ENCODE measurements at regions not wholly inside any gene's neighbourhood (a gene's known extent, or its start where the extent isn't known, plus 50 kb on each side); places are given as distances from the start of the nearest gene placed in this dataset.

- peaks cover 0 to 4% (median 0%) of the 10 kb centered on the region in 6 donors for H3K9me3 Mint-ChIP-seq
Observed at GRCh38 chr4:95641571-95641970, 92.8 kb upstream of the UNC5C start.

GRCh38 chr4:95640311-95640710, 91.5 kb upstream of the UNC5C start:
- Mint-ChIP-seq H3K36me3 (no peaks in the 10 kb centered on the region), H3K27me3 (ENCODE audit: low read depth in 3 of 3) (peaks cover 0 to 5% (median 0%) of the 10 kb centered on the region in 3 donors)

More at GRCh38 chr4:95641571-95641970, 92.8 kb upstream of the UNC5C start:
- Mint-ChIP-seq H3K4me1 (peaks cover 4 to 10% of the 10 kb centered on the region in 2 donors), H3K36me3 (no peaks in the 10 kb centered on the region), H3K27me3 (ENCODE audit: low read depth in 3 of 3) (peaks cover 0 to 5% (median 0%) of the 10 kb centered on the region in 3 donors), H3K27ac (no peak overlapping the region), H3K4me3 (no peak overlapping the region)
- DNase-seq = no peak

GRCh38 chr4:95638920-95639501, 90.2 kb upstream of the UNC5C start:
- peaks cover 0 to 5% (median 0%) of the 10 kb centered on the region in 3 donors for H3K27me3 Mint-ChIP-seq (ENCODE audit: low read depth in 3 of 3)
- H3K36me3 Mint-ChIP-seq = no peaks in the 10 kb centered on the region
- H3K27ac Mint-ChIP-seq = no peak overlapping the region
- no peak overlapping the region for H3K4me3 Mint-ChIP-seq
- DNase-seq = no peak
- peaks cover 4 to 10% of the 10 kb centered on the region in 2 donors for H3K4me1 Mint-ChIP-seq
- H3K9me3 Mint-ChIP-seq = peaks cover 0 to 2% (median under 1%) of the 10 kb centered on the region in 6 donors

More at GRCh38 chr4:95640311-95640710, 91.5 kb upstream of the UNC5C start:
- peaks cover 0 to 2% (median 0%) of the 10 kb centered on the region in 6 donors for H3K9me3 Mint-ChIP-seq
- no peak overlapping the region for H3K4me3 Mint-ChIP-seq
- DNase-seq = no peak
- peaks cover 4 to 10% of the 10 kb centered on the region in 2 donors for H3K4me1 Mint-ChIP-seq
- H3K27ac Mint-ChIP-seq = no peak overlapping the region

- Mint-ChIP-seq H3K4me3 (no peak overlapping the region), H3K27ac (no peak overlapping the region), H3K9me3 (peaks cover 0 to 3% (median 0%) of the 10 kb centered on the region in 6 donors), H3K4me1 (peaks cover 4 to 10% of the 10 kb centered on the region in 2 donors), H3K36me3 (no peaks in the 10 kb centered on the region), H3K27me3 (ENCODE audit: low read depth in 3 of 3) (peaks cover 0 to 5% (median 0%) of the 10 kb centered on the region in 3 donors)
- DNase-seq = no peak
Observed at GRCh38 chr4:95637043-95637600, 88.3 kb upstream of the UNC5C start.

- Mint-ChIP-seq H3K4me1 (peaks cover 4 to 10% of the 10 kb centered on the region in 2 donors), H3K27ac (no peak overlapping the region), H3K9me3 (peaks cover 0 to 3% (median 0%) of the 10 kb centered on the region in 6 donors), H3K4me3 (no peak overlapping the region), H3K36me3 (no peaks in the 10 kb centered on the region), H3K27me3 (ENCODE audit: low read depth in 3 of 3) (peaks cover 0 to 2% (median 0%) of the 10 kb centered on the region in 3 donors)
- no peak for DNase-seq
Observed at GRCh38 chr4:95636061-95636460, 87.3 kb upstream of the UNC5C start.

- H3K27ac Mint-ChIP-seq = no peak overlapping the region
- DNase-seq = no peak
- H3K36me3 Mint-ChIP-seq = no peaks in the 10 kb centered on the region
- H3K4me3 Mint-ChIP-seq = no peak overlapping the region
- H3K4me1 Mint-ChIP-seq = no peaks in the 10 kb centered on the region
- no peaks in the 10 kb centered on the region for H3K27me3 Mint-ChIP-seq (ENCODE audit: low read depth in 3 of 3)
- H3K9me3 Mint-ChIP-seq = peaks cover 0 to 15% (median under 1%) of the 10 kb centered on the region in 6 donors
Observed at GRCh38 chr4:95627709-95628108, 78.9 kb upstream of the UNC5C start.

GRCh38 chr4:95627024-95627605, 78.3 kb upstream of the UNC5C start:
- Mint-ChIP-seq H3K27ac (no peak overlapping the region), H3K4me3 (no peak overlapping the region), H3K9me3 (peaks cover 0 to 15% (median under 1%) of the 10 kb centered on the region in 6 donors), H3K36me3 (no peaks in the 10 kb centered on the region), H3K4me1 (no peaks in the 10 kb centered on the region), H3K27me3 (ENCODE audit: low read depth in 3 of 3) (no peaks in the 10 kb centered on the region)
- DNase-seq = no peak

- no peak overlapping the region for H3K4me3 Mint-ChIP-seq
- peaks cover 0 to 2% (median 1%) of the 10 kb centered on the region in 3 donors for H3K27me3 Mint-ChIP-seq (ENCODE audit: low read depth in 3 of 3)
- H3K4me1 Mint-ChIP-seq = no peaks in the 10 kb centered on the region
- H3K27ac Mint-ChIP-seq = no peak overlapping the region
- no peak for DNase-seq
- no peaks in the 10 kb centered on the region for H3K36me3 Mint-ChIP-seq
- peaks cover 0 to 11% (median 0%) of the 10 kb centered on the region in 6 donors for H3K9me3 Mint-ChIP-seq
Observed at GRCh38 chr4:95625020-95625419, 76.2 kb upstream of the UNC5C start.

GRCh38 chr4:95619525-95620443, 71.0 kb upstream of the UNC5C start:
- no peaks in the 10 kb centered on the region for H3K36me3 Mint-ChIP-seq
- H3K27ac Mint-ChIP-seq = no peak overlapping the region
- no peak overlapping the region for H3K4me3 Mint-ChIP-seq

GRCh38 chr4:95614684-95615205, 66.0 kb upstream of the UNC5C start:
- no peak for DNase-seq
- Mint-ChIP-seq H3K36me3 (no peaks in the 10 kb centered on the region), H3K9me3 (peaks cover 0 to 23% (median 2%) of the 10 kb centered on the region in 6 donors), H3K27me3 (ENCODE audit: low read depth in 3 of 3) (peaks cover 0 to 2% (median 0%) of the 10 kb centered on the region in 3 donors), H3K4me3 (no peak overlapping the region), H3K4me1 (no peaks in the 10 kb centered on the region), H3K27ac (no peak overlapping the region)

More at GRCh38 chr4:95619525-95620443, 71.0 kb upstream of the UNC5C start:
- DNase-seq = no peak
- H3K27me3 Mint-ChIP-seq (ENCODE audit: low read depth in 3 of 3) = peaks cover 0 to 4% (median 1%) of the 10 kb centered on the region in 3 donors
- H3K4me1 Mint-ChIP-seq = no peaks in the 10 kb centered on the region
- peaks cover 0 to 23% (median under 1%) of the 10 kb centered on the region in 6 donors for H3K9me3 Mint-ChIP-seq

- Mint-ChIP-seq H3K9me3 (peaks cover 0 to 17% (median 4%) of the 10 kb centered on the region in 6 donors), H3K27ac (no peak overlapping the region), H3K36me3 (no peaks in the 10 kb centered on the region), H3K27me3 (ENCODE audit: low read depth in 3 of 3) (no peaks in the 10 kb centered on the region), H3K4me3 (no peak overlapping the region), H3K4me1 (peaks cover 7 to 16% of the 10 kb centered on the region in 2 donors)
- no peak for DNase-seq
Observed at GRCh38 chr4:95610061-95610569, 61.3 kb upstream of the UNC5C start.

- Mint-ChIP-seq H3K4me1 (peaks cover 7 to 16% of the 10 kb centered on the region in 2 donors), H3K27me3 (ENCODE audit: low read depth in 3 of 3) (no peaks in the 10 kb centered on the region), H3K4me3 (peak overlapping the region in 2 of 5 donors; percentile 21 to 37), H3K9me3 (peaks cover 0 to 18% (median 5%) of the 10 kb centered on the region in 6 donors), H3K27ac (peak overlapping the region in 1 of 6 donors; percentile 45), H3K36me3 (no peaks in the 10 kb centered on the region)
- peak in 1 of 3 donors; percentile 4 for DNase-seq
Observed at GRCh38 chr4:95606739-95607138, 58.0 kb upstream of the UNC5C start.

- H3K27me3 Mint-ChIP-seq (ENCODE audit: low read depth in 3 of 3) = peaks cover 0 to 3% (median 0%) of the 10 kb centered on the region in 3 donors
- H3K4me1 Mint-ChIP-seq = peaks cover 9 to 21% of the 10 kb centered on the region in 2 donors
- no peaks in the 10 kb centered on the region for H3K36me3 Mint-ChIP-seq
- DNase-seq = no peak
- H3K27ac Mint-ChIP-seq = no peak overlapping the region
- H3K9me3 Mint-ChIP-seq = peaks cover 1 to 23% (median 3%) of the 10 kb centered on the region in 6 donors
- H3K4me3 Mint-ChIP-seq = no peak overlapping the region
Observed at GRCh38 chr4:95603393-95603792, 54.6 kb upstream of the UNC5C start.

Data from immature natural killer cell (primary cell).